ENCODE measurements at regions not wholly inside any gene's neighbourhood (a gene's known extent, or its start where the extent isn't known, plus 50 kb on each side); places are given as distances from the start of the nearest gene placed in this dataset.

DNA sequence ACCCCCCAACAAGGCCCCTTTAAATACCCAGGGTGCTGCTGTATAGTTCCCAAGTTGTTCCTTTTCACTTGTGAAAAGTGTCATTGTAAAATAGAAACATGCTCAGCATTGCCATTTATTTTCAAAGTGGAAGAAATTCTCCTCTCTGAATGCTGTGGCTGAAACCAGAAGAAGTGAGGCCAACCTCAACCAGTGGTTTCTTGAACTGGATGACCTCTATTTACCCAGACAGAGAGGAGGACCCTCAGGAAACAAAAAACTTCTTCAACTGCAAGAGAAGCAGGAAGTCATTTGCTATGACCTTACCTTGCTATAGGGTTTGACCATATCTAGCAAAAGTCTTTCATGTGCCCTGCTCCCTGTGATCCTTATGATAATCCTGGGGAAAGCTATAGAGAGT lies 209.7 kb upstream of the RARB start (continued):
- no peak for TF ChIP-seq POLR3A (IDR thresholded peaks at IDR 0.05; ENCODE audit: borderline replicate concordance, extremely low read depth, insufficient read depth, insufficient read length)
- TF ChIP-seq MCM3 (IDR thresholded peaks at IDR 0.05), result no peak
- TF ChIP-seq ZNF41 (CRISPR knock-in tag; conservative IDR thresholded peaks at IDR 0.05), result no peak
- TF ChIP-seq ZNF318 (IDR thresholded peaks at IDR 0.05; ENCODE audit: borderline replicate concordance in 1 of 2, low read depth in 1 of 2), result no peak
- no peak for TF ChIP-seq PHTF2 (CRISPR knock-in tag; IDR thresholded peaks at IDR 0.05)
- TF ChIP-seq ZNF696 (CRISPR knock-in tag; conservative IDR thresholded peaks at IDR 0.05), result no peak
- TF ChIP-seq MECOM (CRISPR knock-in tag; IDR thresholded peaks at IDR 0.05), result no peak

Data from K562 (cell line).